Naive thymus-derived CD8-positive, alpha-beta T cell (primary cell): ENCODE measurements at regions not wholly inside any gene's neighbourhood (a gene's known extent, or its start where the extent isn't known, plus 50 kb on each side); places are given as distances from the start of the nearest gene placed in this dataset.
"Not testable (repeated sequence)": the region's sequence is repeated elsewhere in the genome, so short reads cannot be mapped to it uniquely, and the experiment has no call there.

Source experiments
- ATAC-seq, 2 donors: fragments of 150-1000 bp; cut with Tn5 transposase in 1 of 2; sonication (Bioruptor Pico), chemical (Tn5 transposase) in 1 of 2; 1 replicate in 1 of 2; 2 replicates in 1 of 2; pipeline ENCODE4 v1.10.0; 2021; ENCODE audit warnings: mild to moderate bottlenecking in 2 of 2, moderate library complexity in 2 of 2
- POLR2A ChIA-PET: fragments of 350-600 bp; sonication (Branson Sonifier 250); formaldehyde crosslinking; loops from one replicate; lab custom pipeline; 2021; ENCODE audit warnings: antibody characterized with exemption; lab: Charles Lee
- DNase-seq, 10 donors: peaks; one replicate each; pipeline versions ENCODE4 v3.0.0 to v3.0.0-alpha.2; 2020 to 2022
- H3K27ac Mint-ChIP-seq, 10 donors: one replicate each; pipeline ENCODE4 v1.8.0; 2020 to 2022; ENCODE audit warnings: mild to moderate bottlenecking in 10 of 10, mixed read lengths in 10 of 10, moderate library complexity in 4 of 10, inconsistent platforms in 1 of 10
- H3K27me3 Mint-ChIP-seq, 5 donors: one replicate each; pipeline ENCODE4 v1.8.0; 2021 to 2022; ENCODE audit warnings: mixed read lengths in 5 of 5
- H3K36me3 Mint-ChIP-seq, 3 donors: one replicate each; pipeline ENCODE4 v1.8.0; 2020 to 2022; ENCODE audit warnings: mixed read lengths in 3 of 3, mild to moderate bottlenecking in 2 of 3, inconsistent platforms in 1 of 3
- H3K4me1 Mint-ChIP-seq, 4 donors: one replicate each; pipeline ENCODE4 v1.8.0; 2021 to 2022; ENCODE audit warnings: mixed read lengths in 4 of 4
- H3K4me3 Mint-ChIP-seq, 10 donors: one replicate each; pipeline ENCODE4 v1.8.0; 2020 to 2022; ENCODE audit warnings: mild to moderate bottlenecking in 10 of 10, mixed read lengths in 10 of 10, moderate library complexity in 6 of 10, inconsistent platforms in 1 of 10
- H3K9me3 Mint-ChIP-seq, 9 donors: one replicate each; pipeline ENCODE4 v1.8.0; 2020 to 2022; ENCODE audit warnings: mixed read lengths in 9 of 9, mild to moderate bottlenecking in 3 of 9, inconsistent platforms in 1 of 9, moderate library complexity in 1 of 9

DNA sequence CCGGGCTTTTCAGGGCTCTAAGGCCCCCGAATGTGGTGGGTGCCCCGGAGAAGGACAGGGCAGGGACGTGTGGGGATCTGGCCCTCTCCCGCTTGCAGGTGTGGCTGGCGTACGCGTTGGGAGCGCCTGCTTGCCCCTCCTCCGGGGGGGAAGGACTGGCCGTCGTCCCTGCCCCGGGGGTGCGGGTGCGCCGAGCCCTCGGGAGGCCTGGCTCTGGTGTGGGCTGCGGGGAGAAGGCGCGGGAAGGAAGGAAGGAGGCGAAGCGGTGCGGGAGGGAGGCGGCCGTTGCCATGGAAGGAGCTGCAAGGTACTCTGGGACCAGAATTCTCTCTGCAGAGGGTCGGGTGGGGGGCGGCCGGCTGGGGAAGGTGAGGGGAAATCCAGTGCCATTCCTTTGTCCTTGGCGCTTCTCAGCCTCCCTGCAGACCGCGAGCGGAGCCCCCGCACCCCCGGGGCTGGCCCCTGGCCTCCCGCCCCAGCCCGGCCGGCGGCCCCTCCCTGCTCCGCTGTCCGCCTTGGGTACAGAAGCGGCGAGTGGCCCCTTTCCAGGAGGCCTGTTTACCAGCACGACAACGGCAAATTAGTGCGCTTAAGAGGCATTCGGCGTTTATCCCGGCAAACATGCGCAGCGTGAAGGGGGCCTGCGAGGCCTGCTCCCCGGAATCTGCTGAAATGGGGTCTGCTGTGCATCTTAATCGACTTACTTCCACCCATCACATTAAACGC is 67.1 kb upstream of the UNC5A start:
- Mint-ChIP-seq H3K36me3 (no peaks in the 10 kb centered on the region), H3K4me1 (peaks cover 9 to 35% (median 33%) of the 10 kb centered on the region in 4 donors), H3K4me3 (peak overlapping the region in 3 of 10 donors; percentile 41 to 49 (median 47)), H3K9me3 (peaks cover 0 to 3% (median 0%) of the 10 kb centered on the region in 9 donors), H3K27ac (no peak overlapping the region), H3K27me3 (peaks cover 43 to 82% (median 61%) of the 10 kb centered on the region in 5 donors)
- ATAC-seq (no peak), DNase-seq (no peak)
- POLR2A ChIA-PET, result no interaction called here

DNA sequence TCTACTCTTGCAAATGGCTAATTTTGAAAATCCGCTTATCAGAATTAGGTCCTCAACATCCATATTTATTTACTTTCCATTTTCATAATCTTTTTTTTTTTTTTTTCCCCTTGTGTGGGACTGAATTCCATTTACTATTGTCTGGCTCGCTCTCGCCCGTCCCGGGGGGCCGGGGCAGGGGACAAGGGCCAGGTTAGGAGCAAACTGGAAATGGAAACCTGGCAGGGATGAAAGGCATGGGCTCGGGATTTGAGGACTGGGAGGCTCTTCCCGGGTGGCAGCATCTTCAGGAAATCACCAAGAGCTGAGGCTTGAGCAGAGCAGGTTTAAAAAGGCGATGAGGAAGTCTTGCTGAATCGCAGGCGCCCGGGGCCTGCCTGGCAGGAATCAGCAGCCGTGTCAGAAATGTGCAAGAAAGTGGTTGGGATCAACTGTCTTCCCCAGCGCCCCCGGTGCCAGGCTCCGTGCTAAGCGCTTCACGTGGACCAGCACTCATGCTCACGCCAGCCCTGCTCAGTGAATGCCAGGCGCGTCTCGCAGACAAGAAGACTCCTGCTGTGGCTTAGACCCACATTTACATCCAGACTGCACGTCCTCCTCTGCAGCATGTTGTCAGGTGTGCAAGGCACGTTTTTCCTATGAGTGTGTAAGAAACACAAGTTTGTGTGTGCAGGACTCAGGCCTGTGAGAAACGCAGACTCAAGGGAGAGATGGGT is 66.3 kb upstream of the UNC5A start:
- peak overlapping the region in 1 of 10 donors; percentile 73 for H3K27ac Mint-ChIP-seq

DNA sequence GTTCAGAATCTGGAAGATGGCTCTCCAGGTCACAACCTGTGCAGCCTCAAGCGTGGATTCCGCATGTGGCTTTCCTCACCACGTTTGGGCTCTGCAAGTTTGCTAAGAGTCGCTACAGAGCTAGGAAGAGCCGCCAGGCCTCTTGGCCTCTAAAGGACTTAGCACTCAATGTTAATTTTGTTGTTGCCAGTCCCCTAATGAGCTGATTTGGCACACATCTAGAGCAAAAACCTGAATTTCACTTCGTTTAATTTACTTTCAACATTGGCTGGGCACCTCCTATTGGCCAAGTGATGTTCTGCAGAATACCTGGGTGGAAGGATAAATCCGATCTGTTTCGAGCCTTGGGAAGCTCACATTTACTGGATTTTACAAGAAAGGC is 65.8 kb upstream of the UNC5A start:
- Mint-ChIP-seq H3K4me3 (peak overlapping the region in 3 of 10 donors; percentile 41 to 56 (median 49)), H3K27ac (no peak overlapping the region), H3K4me1 (peaks cover 9 to 35% (median 33%) of the 10 kb centered on the region in 4 donors)

More for the DNA sequence above, 66.3 kb upstream of the UNC5A start:
- Mint-ChIP-seq H3K9me3 (peaks cover 0 to 3% (median 0%) of the 10 kb centered on the region in 9 donors), H3K27me3 (peaks cover 41 to 86% (median 57%) of the 10 kb centered on the region in 5 donors), H3K4me3 (peak overlapping the region in 6 of 10 donors; percentile 12 to 56 (median 48)), H3K4me1 (peaks cover 9 to 35% (median 33%) of the 10 kb centered on the region in 4 donors), H3K36me3 (no peaks in the 10 kb centered on the region)
- POLR2A ChIA-PET, result no interaction called here
- no peak for DNase-seq
- ATAC-seq, result no peak

DNA sequence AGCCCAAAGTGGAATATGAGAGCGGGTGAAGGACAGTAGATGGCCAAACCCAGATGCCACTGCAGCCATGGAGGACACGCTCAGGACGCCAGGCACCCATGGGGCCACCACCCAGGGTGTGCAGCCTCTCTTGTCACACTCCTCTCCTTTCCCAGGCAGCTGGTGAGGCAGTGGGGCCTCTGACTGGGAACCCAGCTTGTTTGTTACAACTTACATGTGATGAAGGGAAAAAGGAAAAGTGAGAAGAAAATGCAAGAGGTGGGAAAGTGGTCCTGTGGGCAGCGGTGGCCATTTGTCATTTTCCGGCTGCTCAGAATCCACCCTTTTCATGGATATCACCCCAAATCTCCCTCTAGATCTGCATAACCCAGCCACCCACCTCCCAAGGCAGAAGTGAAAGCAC is 62.7 kb upstream of the UNC5A start:
- H3K36me3 Mint-ChIP-seq, result no peaks in the 10 kb centered on the region
- peaks cover 9 to 30% (median 26%) of the 10 kb centered on the region in 4 donors for H3K4me1 Mint-ChIP-seq
- peaks cover 37 to 88% (median 57%) of the 10 kb centered on the region in 5 donors for H3K27me3 Mint-ChIP-seq
- no peak for DNase-seq
- peaks cover 0 to 3% (median 0%) of the 10 kb centered on the region in 9 donors for H3K9me3 Mint-ChIP-seq
- POLR2A ChIA-PET, result no interaction called here
- no peak overlapping the region for H3K4me3 Mint-ChIP-seq
- ATAC-seq, result no peak
- H3K27ac Mint-ChIP-seq, result no peak overlapping the region

More for the DNA sequence above, 65.8 kb upstream of the UNC5A start:
- POLR2A ChIA-PET, result no interaction called here
- Mint-ChIP-seq H3K36me3 (no peaks in the 10 kb centered on the region), H3K9me3 (peaks cover 0 to 3% (median 0%) of the 10 kb centered on the region in 9 donors), H3K27me3 (peaks cover 36 to 86% (median 54%) of the 10 kb centered on the region in 5 donors)
- DNase-seq, result peak in 1 of 10 donors; percentile 26
- no peak for ATAC-seq

DNA sequence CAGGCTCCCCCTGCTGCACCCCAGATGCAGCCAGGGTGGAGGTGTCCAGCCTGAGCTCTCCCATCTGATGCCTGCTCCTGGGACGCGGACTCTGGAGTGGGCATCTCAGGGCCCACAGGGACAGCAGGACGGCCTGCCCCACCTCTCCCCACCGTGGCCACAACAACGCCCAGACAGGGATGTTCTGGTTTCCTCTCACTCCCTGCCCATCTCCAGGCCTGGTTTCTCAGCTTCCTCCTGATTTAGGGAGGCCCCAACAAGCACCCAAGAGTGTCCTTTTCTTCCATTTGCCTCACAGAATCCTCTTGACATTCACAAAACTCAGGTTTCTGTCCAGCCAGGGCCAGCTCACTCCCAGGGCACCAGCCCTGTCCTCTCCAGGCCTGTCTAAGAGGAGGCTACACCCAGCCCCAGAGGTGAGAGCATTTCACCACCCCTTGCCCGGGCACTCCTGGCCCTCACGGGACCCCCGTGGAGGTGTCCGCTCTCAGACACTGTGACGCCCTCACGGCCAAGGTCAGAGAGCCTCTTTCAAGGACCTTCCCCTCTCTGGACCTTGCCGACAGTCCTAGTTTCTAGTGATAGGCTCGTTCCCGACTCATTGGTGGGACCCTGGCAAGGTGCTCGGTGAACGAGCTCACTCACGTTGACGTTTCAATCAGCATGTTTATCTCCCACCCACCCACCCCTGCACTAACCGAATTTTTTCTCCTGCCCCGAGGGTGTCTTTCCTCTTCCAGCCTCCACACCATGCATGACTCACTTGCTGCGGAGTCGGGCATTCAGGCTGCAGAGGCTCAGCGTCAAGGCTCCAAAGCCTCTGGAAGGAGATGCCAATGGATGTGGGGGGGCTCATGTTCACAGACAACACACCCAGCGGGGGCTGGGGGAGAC is 62.0 kb upstream of the UNC5A start:
- H3K4me1 Mint-ChIP-seq, result peaks cover 9 to 30% (median 26%) of the 10 kb centered on the region in 4 donors
- H3K27ac Mint-ChIP-seq, result no peak overlapping the region
- no peaks in the 10 kb centered on the region for H3K36me3 Mint-ChIP-seq
- peaks cover 0 to 3% (median 0%) of the 10 kb centered on the region in 9 donors for H3K9me3 Mint-ChIP-seq
- peak in 1 of 10 donors; percentile 10 for DNase-seq
- no peak for ATAC-seq
- no peak overlapping the region for H3K4me3 Mint-ChIP-seq
- peaks cover 36 to 87% (median 60%) of the 10 kb centered on the region in 5 donors for H3K27me3 Mint-ChIP-seq
- POLR2A ChIA-PET, result no interaction called here

DNA sequence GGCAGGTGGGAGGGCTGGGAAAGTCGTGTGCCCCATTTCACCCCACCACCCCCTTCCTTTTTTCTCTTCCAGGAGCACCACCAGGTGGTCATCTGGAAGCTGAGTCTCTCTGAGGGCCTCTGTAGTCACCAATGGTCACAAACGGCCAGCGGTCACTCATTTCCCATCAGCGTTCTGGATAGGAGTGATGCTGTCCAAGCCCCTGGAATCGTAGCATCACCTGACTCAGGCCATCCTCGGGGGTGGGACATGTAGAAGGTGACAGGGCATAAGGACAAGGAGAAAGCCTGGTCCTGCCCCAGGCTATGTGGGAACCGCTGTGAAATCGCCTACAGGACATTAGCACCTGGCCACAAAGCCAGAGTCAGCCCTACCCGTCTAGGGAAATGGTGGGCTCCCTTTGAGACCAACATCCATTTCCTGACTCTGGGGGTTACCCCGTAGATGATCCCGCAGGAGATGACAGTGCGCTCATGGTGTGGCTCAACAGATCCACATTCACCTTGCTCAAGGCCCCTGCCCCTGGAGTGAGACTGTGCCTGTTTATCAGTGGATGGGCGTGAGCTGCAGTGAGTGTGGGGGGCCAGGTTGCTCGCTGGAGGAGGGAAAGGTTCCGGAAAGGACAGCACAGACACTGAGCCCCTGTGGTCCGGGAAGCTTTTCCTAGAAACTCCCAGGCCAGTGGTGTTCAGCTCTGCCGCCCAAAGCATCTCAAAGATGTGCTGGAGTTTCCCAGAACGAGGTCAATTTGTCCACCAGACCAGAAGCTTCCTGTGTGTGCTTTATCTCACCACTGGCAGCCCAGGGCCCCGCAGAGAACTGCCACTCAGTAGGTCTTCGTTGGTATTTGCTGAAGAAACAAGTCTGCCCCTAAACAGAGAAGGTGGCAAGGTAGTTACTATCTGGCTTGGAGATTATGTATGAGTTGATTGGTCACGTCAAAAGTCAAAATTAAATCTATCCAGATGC is 61.1 kb upstream of the UNC5A start:
- Mint-ChIP-seq H3K4me3 (no peak overlapping the region), H3K4me1 (peaks cover 9 to 22% (median 19%) of the 10 kb centered on the region in 4 donors), H3K9me3 (peaks cover 0 to 11% (median 3%) of the 10 kb centered on the region in 9 donors), H3K27me3 (peaks cover 36 to 83% (median 60%) of the 10 kb centered on the region in 5 donors), H3K27ac (no peak overlapping the region), H3K36me3 (no peaks in the 10 kb centered on the region)
- DNase-seq, result peak in 1 of 10 donors; percentile 3
- no peak for ATAC-seq
- POLR2A ChIA-PET, result no interaction called here

DNA sequence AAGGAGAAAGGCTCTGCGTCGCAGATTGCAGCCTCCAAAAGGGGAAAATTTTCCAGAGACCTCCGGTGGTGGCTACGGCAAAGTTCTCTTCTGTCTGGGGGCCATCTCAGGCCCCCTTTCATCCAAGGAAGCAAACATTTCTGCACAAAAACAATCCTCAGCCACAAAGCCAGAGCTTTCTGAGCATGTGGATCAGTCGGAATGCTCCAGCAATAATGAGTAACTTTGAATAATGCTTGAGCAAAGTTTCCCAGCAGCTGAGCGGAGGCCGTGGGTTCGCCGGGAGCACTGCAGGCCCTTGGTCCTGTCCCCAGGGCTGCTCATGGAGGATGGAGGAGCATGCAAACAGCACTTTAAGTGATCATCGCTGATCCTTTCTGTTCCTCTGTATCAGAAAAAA is 60.2 kb upstream of the UNC5A start:
- no peaks in the 10 kb centered on the region for H3K36me3 Mint-ChIP-seq
- ATAC-seq, result no peak
- H3K4me3 Mint-ChIP-seq, result no peak overlapping the region
- peaks cover 0 to 15% (median 5%) of the 10 kb centered on the region in 9 donors for H3K9me3 Mint-ChIP-seq
- peaks cover 28 to 78% (median 54%) of the 10 kb centered on the region in 5 donors for H3K27me3 Mint-ChIP-seq
- POLR2A ChIA-PET, result no interaction called here
- H3K4me1 Mint-ChIP-seq, result peaks cover 9 to 13% (median 12%) of the 10 kb centered on the region in 4 donors
- H3K27ac Mint-ChIP-seq, result peak overlapping the region in 1 of 10 donors; percentile 71
- no peak for DNase-seq

DNA sequence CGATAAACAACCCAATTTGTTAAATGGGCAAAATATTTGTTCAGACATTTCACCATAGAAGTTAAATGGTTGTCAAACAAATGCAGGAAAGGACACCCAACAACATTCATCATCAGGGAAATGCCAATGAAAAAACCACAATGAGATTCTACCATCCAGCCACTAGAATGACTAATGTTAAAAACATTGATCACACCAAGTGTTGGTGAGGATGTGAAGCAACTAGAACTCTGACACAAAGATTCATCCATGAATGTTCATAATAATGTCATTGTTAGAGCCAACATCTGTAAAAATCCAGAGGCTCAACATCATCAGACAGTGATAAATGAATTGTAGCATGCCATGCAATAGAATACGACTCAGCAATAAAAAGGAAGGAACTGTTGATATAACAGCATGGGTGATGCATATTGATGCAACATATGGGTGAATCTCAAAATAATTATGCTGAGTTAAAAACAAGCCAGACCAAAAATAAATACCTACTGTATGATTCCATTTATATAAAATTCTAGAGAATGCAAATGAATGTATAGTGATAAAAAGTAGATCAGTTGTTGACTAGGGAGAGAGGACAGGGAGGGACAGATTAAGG is 55.9 kb upstream of the UNC5A start:
- Mint-ChIP-seq H3K36me3 (no peaks in the 10 kb centered on the region), H3K9me3 (peaks cover 0 to 20% (median 6%) of the 10 kb centered on the region in 9 donors), H3K4me3 (no peak overlapping the region), H3K27me3 (peaks cover 25 to 67% (median 48%) of the 10 kb centered on the region in 5 donors), H3K4me1 (no peaks in the 10 kb centered on the region), H3K27ac (no peak overlapping the region)
- no peak for ATAC-seq
- DNase-seq, result no peak
- POLR2A ChIA-PET, result no interaction called here

DNA sequence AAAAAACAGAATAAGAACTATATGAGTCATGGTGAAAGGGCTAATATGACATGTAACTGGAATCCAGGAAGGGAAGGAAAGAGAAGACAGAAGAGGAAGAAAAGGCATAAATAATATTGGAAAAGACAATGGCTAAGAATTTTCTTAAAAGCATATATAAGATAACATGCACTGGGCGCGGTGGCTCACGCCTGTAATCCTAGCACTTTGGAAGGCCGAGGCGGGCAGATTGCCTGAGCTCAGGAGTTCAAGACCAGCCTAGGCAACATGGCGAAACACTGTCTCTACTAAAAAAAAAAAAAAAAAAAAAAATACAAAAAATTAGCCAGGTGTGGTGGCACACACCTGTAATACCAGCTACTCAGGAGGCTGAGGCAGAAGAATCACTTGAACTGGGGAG is 54.8 kb upstream of the UNC5A start:
- not testable (repeated sequence) for H3K4me3 Mint-ChIP-seq, DNase-seq, H3K36me3 Mint-ChIP-seq, ATAC-seq, H3K27ac Mint-ChIP-seq, H3K4me1 Mint-ChIP-seq
- POLR2A ChIA-PET, result interaction anchor here (0.7 kb wide), 1 partner anchor 9 kb away, joined by 5 read pairs; no protein-coding TSS in a partner anchor
- peaks cover 0 to 20% (median 6%) of the 10 kb centered on the region in 9 donors for H3K9me3 Mint-ChIP-seq
- H3K27me3 Mint-ChIP-seq, result peaks cover 21 to 62% (median 44%) of the 10 kb centered on the region in 5 donors

DNA sequence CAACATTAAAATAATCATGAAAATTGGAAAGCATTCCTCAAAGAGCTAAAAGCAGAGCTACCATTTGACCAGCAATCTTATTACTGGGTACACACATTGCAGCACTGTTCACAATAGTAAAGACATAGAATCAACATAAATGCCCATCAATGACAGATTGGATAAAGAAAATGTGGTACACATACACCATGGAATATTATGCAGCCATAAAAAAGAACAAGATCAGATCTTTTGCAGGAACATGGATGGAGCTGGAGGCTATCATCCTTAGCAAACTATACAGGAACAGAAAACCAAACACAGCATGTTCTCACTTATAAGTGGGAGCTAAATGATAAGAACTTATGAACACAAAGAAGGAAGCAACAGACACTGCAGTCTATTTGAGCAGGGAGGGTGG is 52.8 kb upstream of the UNC5A start:
- POLR2A ChIA-PET, H3K4me3 Mint-ChIP-seq, H3K27ac Mint-ChIP-seq, H3K36me3 Mint-ChIP-seq, ATAC-seq, DNase-seq, H3K4me1 Mint-ChIP-seq: not testable (repeated sequence)
- peaks cover 0 to 20% (median 6%) of the 10 kb centered on the region in 9 donors for H3K9me3 Mint-ChIP-seq
- peaks cover 19 to 57% (median 31%) of the 10 kb centered on the region in 5 donors for H3K27me3 Mint-ChIP-seq
